NCI-H345 treated with DMSO at 0.1 percent for 48 hours (cell line): ENCODE measurements at regions not wholly inside any gene's neighbourhood (a gene's known extent, or its start where the extent isn't known, plus 50 kb on each side); places are given as distances from the start of the nearest gene placed in this dataset.
"Not testable (repeated sequence)": the region's sequence is repeated elsewhere in the genome, so short reads cannot be mapped to it uniquely, and the experiment has no call there.

ENCODE experiments used
- DNase-seq: peaks from one replicate; lab custom pipeline; 2025; ENCODE audit not compliant: unreplicated experiment; lab: John Stamatoyannopoulos, UW

- DNase-seq, result no peak
These were observed 175.1 kb downstream of the FASLG start for GRCh38 chr1:172833954-172834353.

GRCh38 chr1:172834609-172835008 is 175.7 kb downstream of the FASLG start:
- no peak for DNase-seq

GRCh38 chr1:172835834-172836233 is 176.9 kb downstream of the FASLG start:
- no peak for DNase-seq

- no peak for DNase-seq
These were observed 179.1 kb downstream of the FASLG start for GRCh38 chr1:172837816-172838679.

DNA sequence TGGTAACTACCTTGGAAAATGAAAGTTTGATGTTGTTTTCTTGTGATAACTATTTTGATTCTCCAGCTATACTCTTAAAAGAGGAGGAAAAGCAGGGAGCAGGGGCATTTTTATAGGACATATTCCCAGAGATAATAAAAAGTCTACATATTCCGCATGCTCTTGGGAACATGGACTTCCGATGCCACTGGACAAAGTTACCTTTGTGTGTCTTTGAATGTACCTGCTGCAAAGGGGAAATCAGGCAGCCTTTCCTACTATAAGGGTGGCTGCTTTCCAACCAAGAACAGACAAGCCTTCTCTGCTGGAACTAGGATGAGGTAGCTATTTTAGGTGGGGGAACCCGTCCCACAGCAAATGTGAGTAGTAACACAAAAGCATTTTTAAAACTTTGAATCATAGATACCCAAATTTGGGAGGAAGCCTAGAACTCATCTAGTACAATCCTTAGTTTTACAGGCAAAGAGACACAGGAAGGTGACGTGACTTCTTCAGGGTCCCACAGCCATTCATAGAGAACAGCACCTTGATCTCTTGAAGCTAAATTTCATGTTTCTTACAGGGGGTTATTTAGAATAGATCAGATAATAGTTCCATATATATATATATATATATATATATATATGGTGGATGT is 179.9 kb downstream of the FASLG start:
- DNase-seq, result no peak

- DNase-seq, result not testable (repeated sequence)
These were observed 180.7 kb downstream of the FASLG start for GRCh38 chr1:172839639-172840038.

DNA sequence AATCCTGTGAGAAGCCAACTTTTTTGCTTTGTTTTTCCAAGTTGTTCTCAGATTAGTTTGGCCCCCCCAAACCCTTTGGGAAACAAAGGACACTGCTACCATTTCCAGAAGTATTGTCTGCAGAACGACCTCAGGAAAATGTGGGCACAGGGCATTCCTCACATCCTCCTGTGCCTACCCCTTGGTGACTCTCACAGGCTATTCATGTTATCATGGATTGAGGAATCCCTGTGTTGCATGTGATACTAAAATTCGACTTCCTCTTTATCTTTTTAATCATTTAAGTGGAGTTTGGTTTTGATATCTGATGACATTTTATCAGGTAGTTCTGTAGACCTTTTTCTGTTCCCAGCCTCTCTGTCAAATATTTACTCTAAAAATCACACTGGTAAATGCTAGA is 184.5 kb downstream of the FASLG start:
- no peak for DNase-seq

GRCh38 chr1:172845371-172845770 is 186.5 kb downstream of the FASLG start:
- no peak for DNase-seq

DNA sequence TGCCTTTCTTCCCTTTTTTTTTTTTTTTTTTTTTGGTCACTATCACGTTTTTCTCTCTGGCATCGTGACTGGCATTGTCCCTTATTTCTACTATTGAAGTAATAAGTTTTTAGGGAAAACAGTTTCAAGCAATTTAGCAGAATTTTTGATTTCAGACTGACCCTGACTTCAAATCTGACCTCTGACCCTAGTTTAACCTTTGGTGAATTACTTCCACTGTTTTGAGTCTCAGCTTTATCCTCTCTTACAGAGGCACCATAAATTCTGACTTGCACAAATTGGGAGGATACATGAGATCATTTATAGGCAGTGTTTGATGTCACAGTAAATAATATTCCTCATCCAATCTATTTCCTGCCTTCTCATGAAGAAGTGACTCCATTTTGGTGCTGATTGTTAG is 187.0 kb downstream of the FASLG start:
- no peak for DNase-seq

GRCh38 chr1:172847814-172848213 is 188.9 kb downstream of the FASLG start:
- DNase-seq, result not testable (repeated sequence)

- no peak for DNase-seq
These were observed 190.8 kb downstream of the FASLG start for GRCh38 chr1:172849653-172850052.

GRCh38 chr1:172851077-172851476 is 192.2 kb downstream of the FASLG start:
- DNase-seq, result no peak

- no peak for DNase-seq
These were observed 193.0 kb downstream of the FASLG start for GRCh38 chr1:172851856-172852255.

- not testable (repeated sequence) for DNase-seq
These were observed 194.8 kb downstream of the TNFSF18 start for GRCh38 chr1:172855983-172856382.

- no peak for DNase-seq
These were observed 187.7 kb downstream of the TNFSF18 start for GRCh38 chr1:172863031-172863430.

- DNase-seq, result no peak
These were observed 183.4 kb downstream of the TNFSF18 start for GRCh38 chr1:172867216-172867818.

- DNase-seq, result no peak
These were observed 179.7 kb downstream of the TNFSF18 start for GRCh38 chr1:172870901-172871606.

DNA sequence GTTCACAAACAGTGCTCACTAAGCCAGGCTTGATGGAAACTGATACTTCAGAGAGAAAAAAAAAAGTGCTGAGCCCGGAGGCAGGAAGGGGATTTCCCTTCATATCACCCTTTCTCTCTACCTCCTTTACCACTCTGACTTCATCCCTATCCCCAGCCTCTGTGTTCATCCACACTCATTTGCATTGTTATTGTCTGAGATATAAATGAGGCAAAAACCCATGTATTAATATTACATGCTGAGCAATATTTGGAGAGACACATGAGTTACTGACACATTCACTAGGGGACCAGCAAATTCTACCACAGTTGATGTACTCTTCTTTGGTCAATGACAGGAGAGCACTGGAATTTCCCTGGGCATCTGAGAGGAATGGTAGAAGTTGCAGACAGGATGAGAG is 175.8 kb downstream of the TNFSF18 start:
- DNase-seq, result no peak

- no peak for DNase-seq
These were observed 174.8 kb downstream of the TNFSF18 start for GRCh38 chr1:172875892-172876291.

- no peak for DNase-seq
These were observed 168.4 kb downstream of the TNFSF18 start for GRCh38 chr1:172882385-172882784.

DNA sequence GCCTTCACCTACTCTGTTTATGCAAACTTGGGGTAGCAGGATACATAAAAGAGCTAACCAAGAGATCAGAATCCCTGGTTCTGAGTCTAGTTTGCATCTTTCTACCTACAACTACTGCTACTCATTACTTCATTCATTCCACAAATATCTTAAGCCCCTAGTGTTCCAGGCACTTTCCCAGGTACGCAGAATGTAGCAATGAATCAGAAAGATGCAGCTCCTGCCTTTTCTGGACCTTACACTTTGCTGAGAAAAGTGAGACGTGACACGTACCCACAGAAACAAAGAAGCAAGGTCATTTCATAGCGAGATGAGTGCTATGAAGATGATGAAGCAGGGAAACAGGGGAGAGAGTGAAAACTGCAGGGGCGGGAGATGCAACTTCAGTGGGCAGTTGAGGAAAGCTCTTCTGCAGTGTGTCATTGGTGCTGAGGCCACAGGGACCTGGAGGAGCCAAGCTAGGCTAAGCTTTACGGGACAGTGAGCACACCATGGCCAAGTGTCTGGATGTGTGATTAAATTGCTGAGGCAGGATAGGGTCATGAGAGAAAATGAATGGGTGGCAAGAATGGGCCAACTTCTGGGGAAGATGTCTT is 167.9 kb downstream of the TNFSF18 start:
- no peak for DNase-seq
